ENCODE measurements at regions not wholly inside any gene's neighbourhood (a gene's known extent, or its start where the extent isn't known, plus 50 kb on each side); places are given as distances from the start of the nearest gene placed in this dataset.

- DNase-seq (ENCODE audit: low read depth) = no peak
- TF ChIP-seq CTCF (IDR thresholded peaks at IDR 0.05; ENCODE audit: insufficient read depth, low read depth, low read length) = no peak
- H3K4me3 ChIP-seq (ENCODE audit: low read depth, low read length) = no peak overlapping the region
Measured at GRCh38 chr2:129705085-129705484, 274.4 kb upstream of the RAB6C start.

- H3K4me3 ChIP-seq (ENCODE audit: low read depth, low read length) = no peak overlapping the region
- no peak for TF ChIP-seq CTCF (IDR thresholded peaks at IDR 0.05; ENCODE audit: insufficient read depth, low read depth, low read length)
- DNase-seq (ENCODE audit: low read depth) = no peak
Measured at GRCh38 chr2:129707800-129708199, 271.7 kb upstream of the RAB6C start.

GRCh38 chr2:129708221-129708967 is 271.1 kb upstream of the RAB6C start:
- H3K4me3 ChIP-seq (ENCODE audit: low read depth, low read length) = no peak overlapping the region
- DNase-seq (ENCODE audit: low read depth) = no peak
- no peak for TF ChIP-seq CTCF (IDR thresholded peaks at IDR 0.05; ENCODE audit: insufficient read depth, low read depth, low read length)

GRCh38 chr2:129709001-129709955 is 270.2 kb upstream of the RAB6C start:
- no peak for DNase-seq (ENCODE audit: low read depth)
- no peak overlapping the region for H3K4me3 ChIP-seq (ENCODE audit: low read depth, low read length)
- TF ChIP-seq CTCF (IDR thresholded peaks at IDR 0.05; ENCODE audit: insufficient read depth, low read depth, low read length) = no peak

- DNase-seq (ENCODE audit: low read depth) = no peak
- no peak for TF ChIP-seq CTCF (IDR thresholded peaks at IDR 0.05; ENCODE audit: insufficient read depth, low read depth, low read length)
- no peak overlapping the region for H3K4me3 ChIP-seq (ENCODE audit: low read depth, low read length)
Measured at GRCh38 chr2:129709956-129710598, 269.4 kb upstream of the RAB6C start.

GRCh38 chr2:129710670-129711495 is 268.6 kb upstream of the RAB6C start:
- DNase-seq (ENCODE audit: low read depth) = no peak
- no peak for TF ChIP-seq CTCF (IDR thresholded peaks at IDR 0.05; ENCODE audit: insufficient read depth, low read depth, low read length)
- H3K4me3 ChIP-seq (ENCODE audit: low read depth, low read length) = no peak overlapping the region

Data from fibroblast of villous mesenchyme (primary cell).